HEK293T (cell line): ENCODE measurements at regions not wholly inside any gene's neighbourhood (a gene's known extent, or its start where the extent isn't known, plus 50 kb on each side); places are given as distances from the start of the nearest gene placed in this dataset.

Source experiments
- CTCF ChIA-PET: fragments of 350-600 bp; formaldehyde crosslinking; extraction: SDS; loops from one replicate; lab custom pipeline; 2021; ENCODE audit warnings: antibody characterized with exemption, inconsistent platforms; lab: Yijun Ruan, JAX
- POLR2A ChIA-PET: fragments of 350-600 bp; formaldehyde crosslinking; extraction: SDS; loops from one replicate; lab custom pipeline; 2020; ENCODE audit warnings: antibody characterized with exemption, inconsistent platforms; lab: Yijun Ruan, JAX
- DNase-seq: peaks from one replicate; pipeline ENCODE4 v3.0.0; 2012; ENCODE audit warnings: mixed read lengths; ENCODE audit errors: extremely low spot score
- ARNT ChIP-seq: fragments of 450-650 bp; IDR thresholded peaks from 2 replicates; pipeline ENCODE4 v1.6.1; 2017; ENCODE audit warnings: mild to moderate bottlenecking
- BHLHE40 ChIP-seq: fragments of 450-650 bp; IDR thresholded peaks from 2 replicates; pipeline ENCODE4 v1.6.1; 2016; ENCODE audit warnings: mild to moderate bottlenecking, moderate library complexity, borderline replicate concordance
- CTBP1 ChIP-seq: fragments of 450-650 bp; IDR thresholded peaks from 2 replicates; pipeline ENCODE4 v1.6.1; 2016; ENCODE audit warnings: borderline replicate concordance
- ELF4 ChIP-seq: fragments of 450-650 bp; IDR thresholded peaks from 2 replicates; pipeline ENCODE4 v1.6.1; 2017; ENCODE audit warnings: antibody characterized with exemption
- FOXA1 ChIP-seq: fragments of 450-650 bp; IDR thresholded peaks from 2 replicates; pipeline ENCODE4 v1.6.1; 2016; ENCODE audit warnings: mild to moderate bottlenecking
- FOXK2 ChIP-seq: fragments of 450-650 bp; IDR thresholded peaks from 2 replicates; pipeline ENCODE4 v1.6.1; 2016; ENCODE audit warnings: mild to moderate bottlenecking
- FOXM1 ChIP-seq: fragments of 450-650 bp; IDR thresholded peaks from 2 replicates; pipeline ENCODE4 v1.6.1; 2017; ENCODE audit warnings: mild to moderate bottlenecking, borderline replicate concordance
- HDGF ChIP-seq: fragments of 450-650 bp; IDR thresholded peaks from 2 replicates; pipeline ENCODE4 v1.6.1; 2017; ENCODE audit warnings: antibody characterized with exemption, borderline replicate concordance
- L3MBTL2 ChIP-seq: fragments of 450-650 bp; conservative IDR thresholded peaks from 2 replicates; pipeline ENCODE4 v1.6.1; 2016; ENCODE audit warnings: mild to moderate bottlenecking
- LEF1 ChIP-seq: fragments of 450-650 bp; IDR thresholded peaks from 2 replicates; pipeline ENCODE4 v1.6.1; 2017; ENCODE audit warnings: mild to moderate bottlenecking, borderline replicate concordance
- NFRKB ChIP-seq: fragments of 450-650 bp; IDR thresholded peaks from 2 replicates; pipeline ENCODE4 v1.6.1; 2016; ENCODE audit warnings: mild to moderate bottlenecking, moderate library complexity
- PKNOX1 ChIP-seq: fragments of 450-650 bp; IDR thresholded peaks from 2 replicates; pipeline ENCODE4 v1.6.1; 2016
- SP1 ChIP-seq: fragments of 450-650 bp; IDR thresholded peaks from 2 replicates; pipeline ENCODE4 v1.6.1; 2017
- SUZ12 ChIP-seq: fragments of 450-650 bp; IDR thresholded peaks from 2 replicates; pipeline ENCODE4 v1.6.1; 2016; ENCODE audit warnings: mild to moderate bottlenecking
- TARDBP ChIP-seq: fragments of 450-650 bp; IDR thresholded peaks from 2 replicates; pipeline ENCODE4 v1.6.1; 2016
- ZNF384 ChIP-seq: fragments of 450-650 bp; IDR thresholded peaks from 2 replicates; pipeline ENCODE4 v1.6.1; 2016

GRCh38 chr13:106911627-106912026, 343.7 kb upstream of the ARGLU1 start:
- ChIA-PET CTCF (no interaction called here), POLR2A (no interaction called here)
- no peak for DNase-seq
- TF ChIP-seq SUZ12 (no peak), L3MBTL2 (no peak), HDGF (no peak), LEF1 (no peak), FOXK2 (no peak), PKNOX1 (no peak), ZNF384 (no peak), FOXM1 (no peak)

- no peak for DNase-seq
- POLR2A ChIA-PET: no interaction called here
- TF ChIP-seq L3MBTL2 (no peak), CTBP1 (no peak), TARDBP (no peak)
- CTCF ChIA-PET: no interaction called here
Observed at GRCh38 chr13:106911020-106911419, 343.1 kb upstream of the ARGLU1 start.

GRCh38 chr13:106906426-106906996, 338.6 kb upstream of the ARGLU1 start:
- ChIA-PET CTCF (no interaction called here), POLR2A (no interaction called here)
- TF ChIP-seq FOXA1: no peak
- no peak for TF ChIP-seq ARNT
- no peak for TF ChIP-seq TARDBP
- no peak for TF ChIP-seq ELF4
- no peak for TF ChIP-seq FOXM1
- TF ChIP-seq FOXK2: no peak
- no peak for TF ChIP-seq LEF1
- TF ChIP-seq SUZ12: no peak
- no peak for TF ChIP-seq HDGF
- no peak for TF ChIP-seq SP1
- no peak for DNase-seq

- DNase-seq: no peak
- TF ChIP-seq ZNF384 (no peak), PKNOX1 (no peak), ARNT (no peak), TARDBP (no peak), CTBP1 (no peak), SP1 (no peak), BHLHE40 (no peak), HDGF (no peak), SUZ12 (no peak), FOXK2 (no peak), FOXA1 (no peak), ELF4 (no peak), L3MBTL2 (no peak), LEF1 (no peak), FOXM1 (no peak), NFRKB (no peak)
- POLR2A ChIA-PET: no interaction called here
- CTCF ChIA-PET: interaction anchor here (1.2 kb wide), 1 partner anchor 9 kb away, joined by 4 read pairs; no protein-coding TSS in a partner anchor
Observed at GRCh38 chr13:106905380-106906162, 337.6 kb upstream of the ARGLU1 start.

- ChIA-PET CTCF (no interaction called here), POLR2A (no interaction called here)
- TF ChIP-seq ELF4: no peak
- TF ChIP-seq TARDBP: no peak
- no peak for TF ChIP-seq HDGF
- TF ChIP-seq L3MBTL2: no peak
- TF ChIP-seq FOXM1: no peak
- TF ChIP-seq SUZ12: no peak
- TF ChIP-seq LEF1: no peak
- TF ChIP-seq ARNT: no peak
- no peak for TF ChIP-seq ZNF384
- no peak for TF ChIP-seq SP1
- TF ChIP-seq FOXA1: no peak
- TF ChIP-seq BHLHE40: no peak
- no peak for TF ChIP-seq NFRKB
- no peak for TF ChIP-seq CTBP1
- no peak for TF ChIP-seq FOXK2
- no peak for TF ChIP-seq PKNOX1
- DNase-seq: no peak
Observed at GRCh38 chr13:106899442-106899841, 331.5 kb upstream of the ARGLU1 start.

- no peak for TF ChIP-seq ELF4
- no peak for TF ChIP-seq FOXM1
- TF ChIP-seq NFRKB: no peak
- TF ChIP-seq FOXK2: no peak
- TF ChIP-seq SP1: no peak
- no peak for TF ChIP-seq ARNT
- TF ChIP-seq FOXA1: no peak
- TF ChIP-seq PKNOX1: no peak
- TF ChIP-seq TARDBP: no peak
- no peak for TF ChIP-seq SUZ12
- TF ChIP-seq L3MBTL2: no peak
- no peak for DNase-seq
- ChIA-PET CTCF (no interaction called here), POLR2A (no interaction called here)
Observed at GRCh38 chr13:106898231-106898630, 330.3 kb upstream of the ARGLU1 start.
